ENCODE measurements at regions not wholly inside any gene's neighbourhood (a gene's known extent, or its start where the extent isn't known, plus 50 kb on each side); places are given as distances from the start of the nearest gene placed in this dataset.

- TF ChIP-seq TCF12 (IDR thresholded peaks at IDR 0.05; ENCODE audit: low read depth) (no peak), USF1 (IDR thresholded peaks at IDR 0.05) (no peak), CREB1 (IDR thresholded peaks at IDR 0.05; ENCODE audit: low read depth) (no peak), YY1 (IDR thresholded peaks at IDR 0.05; ENCODE audit: low read depth) (no peak), NFIC (IDR thresholded peaks at IDR 0.05) (no peak), REST (IDR thresholded peaks at IDR 0.05; ENCODE audit: low read depth) (no peak), ZBTB7A (IDR thresholded peaks at IDR 0.05; ENCODE audit: low read depth) (no peak), EP300 (IDR thresholded peaks at IDR 0.05; ENCODE audit: borderline replicate concordance) (no peak), RAD21 (IDR thresholded peaks at IDR 0.05; ENCODE audit: low read depth) (no peak), FOXM1 (IDR thresholded peaks at IDR 0.05; ENCODE audit: borderline replicate concordance, low read depth) (no peak), CEBPB (IDR thresholded peaks at IDR 0.05) (no peak), TAF1 (IDR thresholded peaks at IDR 0.05; ENCODE audit: low read depth) (no peak), EGR1 (IDR thresholded peaks at IDR 0.05) (no peak), TEAD4 (IDR thresholded peaks at IDR 0.05) (no peak)
- TF ChIP-seq, protein P1, sequence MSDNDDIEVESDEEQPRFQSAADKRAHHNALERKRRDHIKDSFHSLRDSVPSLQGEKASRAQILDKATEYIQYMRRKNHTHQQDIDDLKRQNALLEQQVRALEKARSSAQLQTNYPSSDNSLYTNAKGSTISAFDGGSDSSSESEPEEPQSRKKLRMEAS (IDR thresholded peaks at IDR 0.05) = no peak
Measured at GRCh38 chr21:29423099-29423870, 124.6 kb downstream of the BACH1 start.

- no peak for TF ChIP-seq CREB1 (IDR thresholded peaks at IDR 0.05; ENCODE audit: low read depth)
- TF ChIP-seq TAF1 (IDR thresholded peaks at IDR 0.05; ENCODE audit: low read depth) = no peak
- TF ChIP-seq ZBTB7A (IDR thresholded peaks at IDR 0.05; ENCODE audit: low read depth) = no peak
- TF ChIP-seq RAD21 (IDR thresholded peaks at IDR 0.05; ENCODE audit: low read depth) = no peak
- no peak for TF ChIP-seq EP300 (IDR thresholded peaks at IDR 0.05; ENCODE audit: borderline replicate concordance)
- TF ChIP-seq TEAD4 (IDR thresholded peaks at IDR 0.05) = no peak
- no peak for TF ChIP-seq EGR1 (IDR thresholded peaks at IDR 0.05)
- TF ChIP-seq YY1 (IDR thresholded peaks at IDR 0.05; ENCODE audit: low read depth) = no peak
- TF ChIP-seq, protein P1 (IDR thresholded peaks at IDR 0.05) = no peak
- TF ChIP-seq REST (IDR thresholded peaks at IDR 0.05; ENCODE audit: low read depth) = no peak
- no peak for TF ChIP-seq USF1 (IDR thresholded peaks at IDR 0.05)
- no peak for TF ChIP-seq CEBPB (IDR thresholded peaks at IDR 0.05)
- no peak for TF ChIP-seq TCF12 (IDR thresholded peaks at IDR 0.05; ENCODE audit: low read depth)
- no peak for TF ChIP-seq NFIC (IDR thresholded peaks at IDR 0.05)
- no peak for TF ChIP-seq FOXM1 (IDR thresholded peaks at IDR 0.05; ENCODE audit: borderline replicate concordance, low read depth)
Measured at GRCh38 chr21:29424728-29425127, 126.0 kb downstream of the BACH1 start.

DNA sequence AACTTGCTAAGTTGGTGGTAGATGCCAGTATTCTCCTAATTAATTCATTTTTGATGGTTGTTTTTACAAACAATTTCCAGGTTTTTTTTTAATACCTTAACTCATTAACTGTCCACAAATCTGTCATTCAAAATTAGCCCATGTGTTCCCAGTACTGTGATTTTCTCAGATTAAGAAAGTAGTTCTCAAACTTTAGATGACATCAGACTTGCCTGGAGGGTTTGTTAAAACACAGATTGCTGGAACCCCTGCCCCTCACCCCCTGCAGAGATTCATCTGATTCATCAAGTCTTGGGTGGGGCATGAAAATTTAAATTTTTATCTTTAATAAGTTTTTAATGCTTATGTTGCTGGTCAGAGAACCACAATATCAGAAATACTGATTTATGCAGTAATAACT is 130.5 kb downstream of the BACH1 start:
- TF ChIP-seq REST (IDR thresholded peaks at IDR 0.05; ENCODE audit: low read depth) (no peak), TAF1 (IDR thresholded peaks at IDR 0.05; ENCODE audit: low read depth) (no peak), TEAD4 (IDR thresholded peaks at IDR 0.05) (no peak), USF1 (IDR thresholded peaks at IDR 0.05) (no peak), EGR1 (IDR thresholded peaks at IDR 0.05) (no peak), TCF12 (IDR thresholded peaks at IDR 0.05; ENCODE audit: low read depth) (no peak), YY1 (IDR thresholded peaks at IDR 0.05; ENCODE audit: low read depth) (no peak)

GRCh38 chr21:29430030-29430429 is 131.3 kb downstream of the BACH1 start:
- TF ChIP-seq NFIC (IDR thresholded peaks at IDR 0.05) = no peak
- no peak for TF ChIP-seq CEBPB (IDR thresholded peaks at IDR 0.05)
- no peak for TF ChIP-seq EGR1 (IDR thresholded peaks at IDR 0.05)
- no peak for TF ChIP-seq ZBTB7A (IDR thresholded peaks at IDR 0.05; ENCODE audit: low read depth)
- TF ChIP-seq CREB1 (IDR thresholded peaks at IDR 0.05; ENCODE audit: low read depth) = no peak
- TF ChIP-seq USF1 (IDR thresholded peaks at IDR 0.05) = no peak
- TF ChIP-seq FOXM1 (IDR thresholded peaks at IDR 0.05; ENCODE audit: borderline replicate concordance, low read depth) = no peak
- no peak for TF ChIP-seq REST (IDR thresholded peaks at IDR 0.05; ENCODE audit: low read depth)
